ENCODE measurements at regions not wholly inside any gene's neighbourhood (a gene's known extent, or its start where the extent isn't known, plus 50 kb on each side); places are given as distances from the start of the nearest gene placed in this dataset.

GRCh38 chr17:77299256-77300015 is 158.7 kb downstream of the SEC14L1 start:
- H3K4me3 ChIP-seq (replicated peaks; ENCODE audit: low read depth, low read length) = no peak overlapping the region
- TF ChIP-seq, protein P1, sequence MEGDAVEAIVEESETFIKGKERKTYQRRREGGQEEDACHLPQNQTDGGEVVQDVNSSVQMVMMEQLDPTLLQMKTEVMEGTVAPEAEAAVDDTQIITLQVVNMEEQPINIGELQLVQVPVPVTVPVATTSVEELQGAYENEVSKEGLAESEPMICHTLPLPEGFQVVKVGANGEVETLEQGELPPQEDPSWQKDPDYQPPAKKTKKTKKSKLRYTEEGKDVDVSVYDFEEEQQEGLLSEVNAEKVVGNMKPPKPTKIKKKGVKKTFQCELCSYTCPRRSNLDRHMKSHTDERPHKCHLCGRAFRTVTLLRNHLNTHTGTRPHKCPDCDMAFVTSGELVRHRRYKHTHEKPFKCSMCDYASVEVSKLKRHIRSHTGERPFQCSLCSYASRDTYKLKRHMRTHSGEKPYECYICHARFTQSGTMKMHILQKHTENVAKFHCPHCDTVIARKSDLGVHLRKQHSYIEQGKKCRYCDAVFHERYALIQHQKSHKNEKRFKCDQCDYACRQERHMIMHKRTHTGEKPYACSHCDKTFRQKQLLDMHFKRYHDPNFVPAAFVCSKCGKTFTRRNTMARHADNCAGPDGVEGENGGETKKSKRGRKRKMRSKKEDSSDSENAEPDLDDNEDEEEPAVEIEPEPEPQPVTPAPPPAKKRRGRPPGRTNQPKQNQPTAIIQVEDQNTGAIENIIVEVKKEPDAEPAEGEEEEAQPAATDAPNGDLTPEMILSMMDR (IDR thresholded peaks at IDR 0.05; ENCODE audit: insufficient read depth, low read length, poor library complexity, severe bottlenecking) = no peak
- no peak for DNase-seq (ENCODE audit: extremely low read depth, insufficient read length)
- no peaks in the 10 kb centered on the region for H3K27me3 ChIP-seq (replicated peaks; ENCODE audit: control insufficient read depth, insufficient read depth, low read length)
- no peaks in the 10 kb centered on the region for H3K36me3 ChIP-seq (ENCODE audit: control insufficient read depth, insufficient read depth, low read length)

GRCh38 chr17:77300016-77300686 is 159.4 kb downstream of the SEC14L1 start:
- Histone ChIP-seq H3K27me3 (replicated peaks; ENCODE audit: control insufficient read depth, insufficient read depth, low read length) (no peaks in the 10 kb centered on the region), H3K36me3 (ENCODE audit: control insufficient read depth, insufficient read depth, low read length) (no peaks in the 10 kb centered on the region), H3K4me3 (replicated peaks; ENCODE audit: low read depth, low read length) (no peak overlapping the region)
- TF ChIP-seq, protein P1 (IDR thresholded peaks at IDR 0.05; ENCODE audit: insufficient read depth, low read length, poor library complexity, severe bottlenecking) = no peak
- DNase-seq (ENCODE audit: extremely low read depth, insufficient read length) = no peak

DNA sequence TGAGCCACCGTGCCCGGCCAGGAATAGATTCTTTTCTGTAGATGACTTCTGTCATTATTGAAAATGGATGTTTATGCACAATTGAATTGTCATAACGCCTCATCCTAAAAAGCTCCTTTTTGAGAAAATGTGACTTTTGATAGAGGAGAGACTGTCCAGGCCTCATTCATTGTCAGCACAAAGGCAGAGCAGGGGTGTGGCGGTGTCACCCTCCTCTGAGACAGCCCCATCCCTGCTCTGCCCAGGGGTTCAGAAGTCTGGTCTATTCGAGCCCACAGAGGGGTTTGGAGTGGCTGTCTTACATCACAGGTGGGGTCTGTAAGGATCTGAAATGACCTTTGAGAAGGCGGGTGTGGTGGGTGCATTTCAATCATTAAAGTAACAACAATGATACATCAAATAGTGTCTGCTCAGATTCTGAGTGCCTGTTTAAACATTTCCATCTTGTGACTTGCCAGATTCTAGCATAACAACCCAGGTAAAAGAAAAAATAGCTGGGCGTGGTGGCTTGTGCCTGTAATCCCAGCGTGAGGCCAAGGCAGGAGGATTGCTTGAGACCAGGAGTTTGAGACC is 161.0 kb downstream of the SEC14L1 start:
- H3K27me3 ChIP-seq (replicated peaks; ENCODE audit: control insufficient read depth, insufficient read depth, low read length) = no peaks in the 10 kb centered on the region
- no peak overlapping the region for H3K4me3 ChIP-seq (replicated peaks; ENCODE audit: low read depth, low read length)
- no peaks in the 10 kb centered on the region for H3K36me3 ChIP-seq (ENCODE audit: control insufficient read depth, insufficient read depth, low read length)
- no peak for DNase-seq (ENCODE audit: extremely low read depth, insufficient read length)
- TF ChIP-seq, protein P1 (IDR thresholded peaks at IDR 0.05; ENCODE audit: insufficient read depth, low read length, poor library complexity, severe bottlenecking) = no peak

DNA sequence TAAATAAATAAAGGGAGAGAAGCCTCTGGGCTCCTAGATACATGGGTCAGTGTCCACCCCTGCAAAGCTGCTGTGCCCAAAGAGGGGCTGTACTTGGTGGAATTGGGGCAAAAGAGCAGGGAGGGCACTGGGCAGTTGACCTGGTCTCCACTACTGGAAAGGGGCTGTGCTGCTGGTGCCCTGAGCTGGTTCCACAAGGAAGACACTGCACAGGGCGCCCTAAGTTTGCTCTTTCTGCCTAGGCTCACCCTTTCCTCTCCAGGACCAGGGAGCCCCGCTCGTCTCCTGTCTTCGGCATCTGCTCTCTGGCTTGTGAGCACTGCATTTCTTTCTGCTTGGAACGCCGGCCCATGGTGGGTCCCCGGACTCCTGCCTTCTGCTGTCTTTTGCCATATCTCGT is 161.9 kb downstream of the SEC14L1 start:
- H3K4me3 ChIP-seq (replicated peaks; ENCODE audit: low read depth, low read length) = no peak overlapping the region

DNA sequence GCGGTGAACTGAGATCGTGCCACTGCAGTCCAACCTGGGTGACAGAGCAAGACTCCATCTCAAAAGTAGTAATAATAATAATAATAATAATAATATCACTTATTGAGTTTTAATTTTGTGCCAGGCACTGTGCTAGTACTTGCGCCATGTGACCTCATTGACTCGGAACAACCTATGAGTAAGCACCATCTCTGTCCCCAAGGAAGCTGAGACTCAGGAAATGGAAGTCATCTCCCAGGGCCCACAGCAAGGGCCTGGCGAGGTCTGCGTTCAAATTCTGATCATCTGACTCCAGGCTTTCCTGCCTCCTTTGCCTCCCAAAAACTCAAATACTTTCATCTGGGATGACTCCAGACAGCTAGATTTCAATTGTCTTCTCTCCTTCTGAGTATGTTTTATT is 162.9 kb downstream of the SEC14L1 start:
- H3K27me3 ChIP-seq (replicated peaks; ENCODE audit: control insufficient read depth, insufficient read depth, low read length) = no peaks in the 10 kb centered on the region
- H3K36me3 ChIP-seq (ENCODE audit: control insufficient read depth, insufficient read depth, low read length) = peaks cover 2% of the 10 kb centered on the region
- no peak for DNase-seq (ENCODE audit: extremely low read depth, insufficient read length)
- H3K4me3 ChIP-seq (replicated peaks; ENCODE audit: low read depth, low read length) = no peak overlapping the region
- TF ChIP-seq, protein P1 (IDR thresholded peaks at IDR 0.05; ENCODE audit: insufficient read depth, low read length, poor library complexity, severe bottlenecking) = no peak

More for the DNA sequence above, 161.9 kb downstream of the SEC14L1 start:
- TF ChIP-seq, protein P1 (IDR thresholded peaks at IDR 0.05; ENCODE audit: insufficient read depth, low read length, poor library complexity, severe bottlenecking) = no peak
- DNase-seq (ENCODE audit: extremely low read depth, insufficient read length) = no peak
- Histone ChIP-seq H3K27me3 (replicated peaks; ENCODE audit: control insufficient read depth, insufficient read depth, low read length) (no peaks in the 10 kb centered on the region), H3K36me3 (ENCODE audit: control insufficient read depth, insufficient read depth, low read length) (peaks cover 1% of the 10 kb centered on the region)

All from GM06990 (cell line).